IPS-15b (cell line): ENCODE measurements at regions not wholly inside any gene's neighbourhood (a gene's known extent, or its start where the extent isn't known, plus 50 kb on each side); places are given as distances from the start of the nearest gene placed in this dataset.
"Not testable (repeated sequence)": the region's sequence is repeated elsewhere in the genome, so short reads cannot be mapped to it uniquely, and the experiment has no call there.

Experiments
- H3K27me3 ChIP-seq: one replicate; pipeline ENCODE4 v1.6.1; 2013; ENCODE audit warnings: low read length; ENCODE audit not compliant: control insufficient read depth, insufficient read depth
- H3K36me3 ChIP-seq: one replicate; pipeline ENCODE4 v1.6.1; 2013; ENCODE audit warnings: low read length; ENCODE audit not compliant: control insufficient read depth, insufficient read depth
- H3K4me1 ChIP-seq: one replicate; pipeline ENCODE4 v1.6.1; 2013; ENCODE audit warnings: mild to moderate bottlenecking, low read length; ENCODE audit not compliant: control insufficient read depth, insufficient read depth
- H3K4me3 ChIP-seq: one replicate; pipeline ENCODE4 v1.5.1; 2013; ENCODE audit warnings: low read depth, low read length
- H3K9ac ChIP-seq: one replicate; pipeline ENCODE4 v1.6.1; 2013; ENCODE audit warnings: low read depth, mild to moderate bottlenecking, low read length
- H3K9me3 ChIP-seq: one replicate; pipeline ENCODE4 v1.6.1; 2013; ENCODE audit warnings: mild to moderate bottlenecking, low read length; ENCODE audit not compliant: control insufficient read depth, insufficient read depth

DNA sequence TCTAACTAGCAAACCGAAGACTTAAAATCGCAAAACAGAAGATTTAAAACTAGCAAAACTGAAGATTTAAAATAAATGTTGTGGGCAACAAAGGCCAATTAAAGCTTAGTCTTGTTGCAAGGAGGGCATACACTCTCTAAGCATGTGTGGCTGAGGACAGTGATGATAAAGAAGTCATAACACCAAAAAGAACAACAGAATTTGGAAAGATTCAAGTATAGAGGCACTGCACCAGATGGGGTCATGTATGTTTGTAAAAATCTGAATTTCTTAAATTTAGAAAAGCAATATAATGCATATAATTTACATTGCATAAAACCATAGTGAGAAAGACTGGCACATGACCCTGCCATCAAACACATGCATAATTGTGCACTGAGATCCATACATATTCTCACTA, 743.8 kb downstream of the TAF11L14 start:
- H3K9ac ChIP-seq = no peak overlapping the region
- H3K4me1 ChIP-seq = peaks cover 3% of the 10 kb centered on the region
- no peak overlapping the region for H3K4me3 ChIP-seq
- H3K9me3 ChIP-seq = no peaks in the 10 kb centered on the region
- H3K36me3 ChIP-seq = no peaks in the 10 kb centered on the region
- no peaks in the 10 kb centered on the region for H3K27me3 ChIP-seq

DNA sequence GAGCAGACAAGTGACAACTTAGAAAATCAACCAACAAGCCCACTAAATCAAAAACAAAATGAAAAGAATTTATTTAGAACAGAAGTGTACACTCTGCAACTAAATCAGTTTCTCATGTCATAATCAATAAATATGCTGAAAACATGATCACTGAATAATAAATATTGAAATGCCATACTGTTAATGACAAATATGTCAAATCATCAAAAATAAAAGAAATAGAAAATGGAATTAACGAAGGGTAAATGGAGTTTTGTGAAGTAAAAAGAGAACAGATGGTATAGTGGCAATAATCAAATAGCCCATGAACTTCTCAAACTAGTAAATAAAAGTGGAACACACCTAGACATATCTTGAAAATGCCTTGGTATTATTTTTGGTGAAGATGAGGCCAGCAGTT, 744.9 kb downstream of the TAF11L14 start:
- Histone ChIP-seq H3K9ac (no peak overlapping the region), H3K9me3 (no peaks in the 10 kb centered on the region), H3K27me3 (no peaks in the 10 kb centered on the region), H3K4me3 (no peak overlapping the region), H3K4me1 (peaks cover 3% of the 10 kb centered on the region), H3K36me3 (no peaks in the 10 kb centered on the region)

DNA sequence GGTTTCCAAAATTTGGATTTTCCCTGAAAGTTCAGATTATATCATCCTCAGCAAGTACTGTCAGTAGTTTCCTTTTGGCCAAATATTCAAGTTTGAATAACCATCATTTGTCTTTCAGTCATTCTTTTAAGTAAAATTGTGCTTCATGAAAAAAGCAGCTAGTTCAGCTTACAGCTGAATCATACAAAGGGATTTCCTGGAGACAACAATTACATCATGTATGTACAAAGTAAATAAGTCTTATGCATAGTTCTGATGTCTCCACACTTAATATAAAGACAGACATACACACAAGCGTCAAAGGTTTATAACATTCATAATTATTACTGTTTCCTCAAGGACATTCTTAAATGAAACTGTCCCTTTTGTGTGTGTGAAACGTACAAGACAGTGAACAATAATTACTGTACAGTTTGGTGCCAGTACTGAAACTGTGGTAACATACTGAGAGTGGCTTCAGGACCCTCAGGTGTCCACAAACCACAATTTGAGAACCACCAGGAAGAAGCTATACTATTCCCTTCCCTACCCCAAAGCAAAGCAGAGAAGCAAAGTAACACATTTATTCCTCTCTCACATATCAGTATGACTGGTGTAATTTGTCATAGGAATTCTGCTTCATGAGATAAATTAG, 746.6 kb downstream of the TAF11L14 start:
- Histone ChIP-seq H3K36me3 (no peaks in the 10 kb centered on the region), H3K9me3 (no peaks in the 10 kb centered on the region), H3K4me3 (no peak overlapping the region), H3K4me1 (peaks cover 3% of the 10 kb centered on the region), H3K9ac (no peak overlapping the region), H3K27me3 (no peaks in the 10 kb centered on the region)

DNA sequence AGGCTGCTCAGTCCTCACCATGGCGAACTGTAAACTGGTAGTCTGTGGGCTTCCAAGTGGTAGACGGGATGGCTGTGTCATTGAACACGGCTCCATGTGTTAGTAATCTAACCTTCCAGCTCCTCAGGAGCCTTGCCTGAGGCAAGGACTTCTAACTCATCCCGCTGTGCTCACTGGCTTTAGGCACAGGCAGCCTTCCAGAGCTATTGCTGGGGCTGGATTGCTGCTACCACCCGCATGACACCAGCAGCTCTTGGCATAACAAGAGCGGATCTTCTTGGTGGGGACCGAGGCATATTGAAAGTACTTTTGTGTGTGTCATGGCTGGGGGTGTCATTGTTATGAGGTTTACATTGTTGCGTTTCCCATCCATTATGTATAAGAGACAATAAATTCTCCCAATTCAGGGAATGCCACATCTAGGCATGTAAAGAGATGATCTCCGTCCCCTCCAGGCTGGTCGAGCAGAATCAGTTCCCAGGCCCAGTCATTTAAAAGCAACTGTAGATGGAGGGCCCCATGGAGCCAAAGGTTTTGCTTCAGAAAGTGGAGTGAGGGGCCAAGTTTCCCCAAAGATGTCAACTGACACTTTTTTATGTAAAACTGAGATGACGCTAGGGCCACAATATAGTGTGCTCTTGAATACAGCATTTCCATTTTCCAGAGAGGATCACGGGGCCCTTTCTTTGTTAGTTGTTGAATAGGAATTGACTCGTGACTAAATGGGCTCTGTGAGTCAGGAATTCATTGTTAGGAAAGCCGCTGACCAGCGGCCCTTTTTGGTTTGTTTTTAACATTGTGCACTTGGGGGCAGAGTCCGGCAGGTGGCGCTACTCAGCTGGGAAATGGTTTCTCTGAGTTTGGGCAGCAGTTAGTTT, 759.5 kb downstream of the TAF11L14 start:
- no peaks in the 10 kb centered on the region for H3K36me3 ChIP-seq
- no peak overlapping the region for H3K9ac ChIP-seq
- peaks cover 2% of the 10 kb centered on the region for H3K9me3 ChIP-seq
- H3K4me3 ChIP-seq = no peak overlapping the region
- peaks cover 8% of the 10 kb centered on the region for H3K4me1 ChIP-seq
- H3K27me3 ChIP-seq = no peaks in the 10 kb centered on the region

DNA sequence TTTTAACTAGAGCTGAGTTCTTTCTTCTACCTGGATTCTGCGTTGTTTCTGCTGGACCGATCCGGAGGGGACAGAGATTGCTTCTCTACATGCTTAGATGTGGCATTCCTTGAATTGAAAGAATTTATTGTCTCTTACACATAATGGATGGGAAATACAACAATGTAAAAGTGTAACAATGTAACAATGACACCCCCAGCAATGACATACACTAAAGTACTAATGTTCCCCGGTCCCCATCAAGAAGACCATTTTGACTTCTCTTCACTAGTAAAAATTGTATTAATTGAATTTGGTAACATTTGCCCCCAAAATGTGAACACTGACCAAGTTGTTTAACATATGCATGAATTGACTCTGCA, 760.2 kb downstream of the TAF11L14 start:
- Histone ChIP-seq H3K36me3 (no peaks in the 10 kb centered on the region), H3K4me3 (no peak overlapping the region), H3K4me1 (peaks cover 8% of the 10 kb centered on the region), H3K9me3 (peaks cover 2% of the 10 kb centered on the region), H3K9ac (no peak overlapping the region), H3K27me3 (no peaks in the 10 kb centered on the region)

DNA sequence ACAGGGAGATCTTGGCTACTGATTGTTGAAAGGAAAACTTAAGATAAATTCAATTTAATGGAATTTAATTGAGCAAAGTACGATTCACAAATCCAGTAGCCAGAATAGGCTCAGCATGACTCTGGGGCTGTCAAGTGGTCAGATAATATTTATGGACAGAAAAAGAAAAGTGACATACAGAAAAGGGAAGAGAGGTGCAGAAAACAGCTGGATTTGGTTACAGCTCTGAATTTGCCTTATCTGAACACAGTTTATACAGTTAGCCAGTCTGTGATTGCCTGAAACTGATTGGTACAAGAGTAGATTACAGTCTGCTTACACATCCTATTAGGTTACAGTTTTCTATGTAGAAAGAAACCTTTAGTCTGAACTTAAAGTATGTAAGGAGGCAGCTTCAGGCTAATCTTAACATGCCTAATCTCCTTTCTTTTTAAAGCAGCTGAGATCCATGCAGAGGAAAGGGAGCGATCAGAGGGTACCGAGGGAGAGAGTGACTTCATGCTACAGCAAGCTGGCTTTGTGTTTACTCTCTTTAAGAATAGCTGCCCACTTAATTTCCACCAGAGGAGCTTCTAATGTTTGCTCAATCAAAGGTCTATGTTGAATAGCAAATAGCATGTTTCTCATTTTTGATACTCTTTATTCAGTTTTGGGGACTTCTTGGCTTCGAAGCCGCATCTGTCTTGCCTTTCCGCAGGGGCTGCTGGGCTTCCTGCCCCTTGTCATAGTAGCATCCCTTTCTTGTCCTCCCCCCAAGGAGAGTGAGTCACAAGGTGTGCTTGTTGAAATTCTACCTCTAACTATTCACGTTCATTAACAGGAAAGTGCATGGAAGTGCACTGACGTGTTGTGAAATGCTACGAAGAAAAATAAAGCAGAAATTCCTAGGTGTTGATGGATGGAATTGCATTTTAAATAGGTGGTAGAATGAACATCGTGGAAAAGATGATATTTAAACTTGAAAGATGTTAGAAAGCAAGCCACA, 761.2 kb downstream of the TAF11L14 start:
- Histone ChIP-seq H3K4me3 (no peak overlapping the region), H3K9ac (no peak overlapping the region), H3K36me3 (no peaks in the 10 kb centered on the region), H3K4me1 (peaks cover 8% of the 10 kb centered on the region), H3K27me3 (no peaks in the 10 kb centered on the region), H3K9me3 (no peaks in the 10 kb centered on the region)

DNA sequence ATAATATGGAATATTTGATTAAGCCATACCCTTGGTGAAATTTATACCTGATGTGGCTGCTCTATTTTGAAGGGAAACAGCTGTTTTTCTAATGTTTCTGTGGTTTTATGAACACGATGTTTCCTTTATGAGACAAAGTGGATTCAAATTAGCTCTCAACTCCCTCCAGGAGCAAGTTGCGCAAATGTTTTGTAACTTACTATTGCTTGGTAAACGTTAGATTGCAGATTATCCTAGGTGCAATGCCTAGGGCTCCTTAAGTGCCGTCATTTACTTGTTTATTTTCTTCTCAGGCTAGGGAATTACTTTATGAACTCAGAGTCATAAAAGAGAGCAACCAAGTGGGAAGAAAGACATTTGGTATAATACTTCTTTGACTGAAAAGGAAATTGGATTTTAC, 763.1 kb downstream of the TAF11L14 start:
- Histone ChIP-seq H3K4me3 (no peak overlapping the region), H3K36me3 (no peaks in the 10 kb centered on the region), H3K27me3 (no peaks in the 10 kb centered on the region), H3K4me1 (peaks cover 8% of the 10 kb centered on the region), H3K9ac (no peak overlapping the region), H3K9me3 (no peaks in the 10 kb centered on the region)

DNA sequence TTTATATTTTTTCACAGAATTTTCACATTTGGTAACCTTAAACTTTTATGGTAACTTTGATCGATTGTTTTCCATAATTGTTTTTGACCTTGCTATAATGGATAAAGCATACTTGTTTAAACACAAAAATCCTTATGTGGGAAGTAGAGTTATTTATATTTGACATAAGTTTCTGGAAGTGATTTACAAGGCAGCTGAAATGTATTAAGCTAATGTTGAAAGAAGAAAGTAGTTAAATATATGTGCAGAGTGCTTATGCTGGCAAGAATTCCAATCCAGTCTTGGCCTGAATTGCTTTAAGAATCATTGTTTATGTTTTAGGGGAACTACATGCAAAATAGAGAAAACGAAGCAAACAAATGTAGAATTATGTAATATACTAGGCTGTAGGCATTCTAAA, 763.6 kb downstream of the TAF11L14 start:
- H3K4me3 ChIP-seq = no peak overlapping the region
- H3K4me1 ChIP-seq = peaks cover 8% of the 10 kb centered on the region
- no peaks in the 10 kb centered on the region for H3K36me3 ChIP-seq
- no peaks in the 10 kb centered on the region for H3K27me3 ChIP-seq
- no peak overlapping the region for H3K9ac ChIP-seq
- no peaks in the 10 kb centered on the region for H3K9me3 ChIP-seq

DNA sequence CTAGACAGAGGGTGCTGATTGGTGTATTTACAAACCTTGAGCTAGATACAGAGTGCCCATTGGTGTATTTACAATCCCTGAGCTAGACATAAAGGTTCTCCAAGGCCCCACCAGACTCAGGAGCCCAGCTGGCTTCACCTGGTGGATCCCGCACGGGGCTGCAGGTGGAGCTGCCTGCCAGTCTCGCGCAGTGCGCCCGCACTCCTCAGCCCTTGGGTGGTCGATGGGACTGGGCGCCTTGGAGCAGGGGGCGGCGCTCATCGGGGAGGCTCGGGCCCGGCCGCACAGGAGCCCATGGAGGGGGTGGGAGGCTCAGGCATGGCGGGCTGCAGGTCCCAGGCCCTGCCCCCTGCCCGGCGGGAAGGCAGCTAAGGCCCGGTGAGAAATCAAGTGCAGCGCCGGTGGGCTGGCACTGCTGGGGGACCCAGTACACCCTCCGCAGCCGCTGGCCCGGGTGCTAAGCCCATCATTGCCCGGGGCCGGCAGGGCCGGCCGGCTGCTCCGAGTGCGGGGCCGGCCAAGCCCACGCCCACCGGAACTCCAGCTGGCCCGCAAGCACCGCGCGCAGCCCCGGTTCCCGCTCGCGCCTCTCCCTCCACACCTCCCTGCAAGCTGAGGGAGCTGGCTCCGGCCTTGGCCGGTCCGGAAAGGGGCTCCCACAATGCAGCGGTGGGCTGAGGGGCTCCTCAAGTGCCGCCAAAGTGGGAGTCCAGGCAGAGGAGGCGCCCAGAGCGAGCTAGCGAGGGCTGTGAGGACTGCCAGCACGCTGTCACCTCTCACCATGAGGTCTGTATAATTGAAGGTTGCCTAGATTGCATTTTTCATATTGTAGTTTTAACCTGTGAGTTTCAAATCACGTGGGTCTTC, 765.4 kb downstream of the TAF11L14 start:
- H3K4me3 ChIP-seq = not testable (repeated sequence)

DNA sequence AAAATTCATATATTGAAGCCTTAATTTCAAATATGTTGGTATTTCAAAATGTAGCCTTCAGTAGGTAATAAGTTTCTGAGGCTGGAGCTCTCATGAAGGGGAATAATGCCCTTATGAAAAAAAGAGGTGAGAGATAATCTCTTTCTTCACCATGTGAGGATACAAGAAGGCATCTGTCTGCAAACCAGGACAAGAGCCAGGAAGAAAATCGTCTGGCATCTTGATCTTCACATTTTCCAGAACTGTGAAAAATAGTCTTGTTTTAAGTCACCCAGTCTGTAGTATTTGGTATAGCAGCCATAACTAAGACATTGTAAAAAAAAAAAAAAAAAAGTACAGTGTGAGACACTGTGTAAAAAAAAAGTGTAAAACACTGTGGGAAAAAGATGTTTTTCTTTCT, 768.9 kb downstream of the TAF11L14 start:
- Histone ChIP-seq H3K4me3 (no peak overlapping the region), H3K9me3 (no peaks in the 10 kb centered on the region), H3K27me3 (no peaks in the 10 kb centered on the region), H3K9ac (no peak overlapping the region), H3K36me3 (no peaks in the 10 kb centered on the region), H3K4me1 (no peaks in the 10 kb centered on the region)

More for the DNA sequence above, 765.4 kb downstream of the TAF11L14 start:
- H3K27me3 ChIP-seq, H3K36me3 ChIP-seq, H3K4me1 ChIP-seq, H3K9ac ChIP-seq, H3K9me3 ChIP-seq: not testable (repeated sequence)

DNA sequence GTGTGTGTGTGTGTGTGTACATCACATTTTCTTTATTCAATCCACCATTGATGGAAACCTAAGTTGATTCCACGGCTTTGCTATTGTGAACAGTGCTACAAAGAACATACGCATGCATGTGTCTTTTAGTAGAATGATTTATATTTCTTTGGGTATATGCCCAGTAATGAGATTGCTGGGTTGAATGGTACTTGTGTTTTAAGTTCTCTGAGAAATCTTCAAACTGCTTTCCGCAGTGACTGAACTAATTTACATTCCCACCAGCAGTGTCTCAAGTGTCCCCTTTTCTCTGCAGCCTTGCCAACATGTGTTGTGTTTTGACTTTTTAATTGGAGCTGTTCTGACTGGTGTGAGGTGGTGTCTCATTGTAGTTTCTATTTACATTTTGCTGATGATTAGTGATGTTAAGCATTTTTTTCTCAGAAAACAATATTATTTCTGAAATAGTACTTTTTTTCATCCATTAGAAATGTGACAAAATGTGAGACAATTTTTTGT, 769.7 kb downstream of the TAF11L14 start:
- no peaks in the 10 kb centered on the region for H3K36me3 ChIP-seq
- no peak overlapping the region for H3K9ac ChIP-seq
- no peaks in the 10 kb centered on the region for H3K27me3 ChIP-seq

More for the DNA sequence above, 769.7 kb downstream of the TAF11L14 start:
- Histone ChIP-seq H3K4me3 (no peak overlapping the region), H3K9me3 (no peaks in the 10 kb centered on the region), H3K4me1 (no peaks in the 10 kb centered on the region)
